ENCODE measurements at regions not wholly inside any gene's neighbourhood (a gene's known extent, or its start where the extent isn't known, plus 50 kb on each side); places are given as distances from the start of the nearest gene placed in this dataset.

GRCh38 chr10:33453081-33454025 is 118.9 kb upstream of the NRP1 start:
- TF ChIP-seq CTCF (IDR thresholded peaks at IDR 0.05; ENCODE audit: insufficient read depth, low read depth, low read length, missing control alignments): no peak
- no peak overlapping the region for H3K4me3 ChIP-seq (ENCODE audit: low read depth, low read length)
- DNase-seq (ENCODE audit: low read depth): no peak

GRCh38 chr10:33448421-33449140 is 114.1 kb upstream of the NRP1 start:
- no peak for DNase-seq (ENCODE audit: low read depth)
- TF ChIP-seq CTCF (IDR thresholded peaks at IDR 0.05; ENCODE audit: insufficient read depth, low read depth, low read length, missing control alignments): no peak
- no peak overlapping the region for H3K4me3 ChIP-seq (ENCODE audit: low read depth, low read length)

GRCh38 chr10:33441561-33441960 is 107.1 kb upstream of the NRP1 start:
- no peak for DNase-seq (ENCODE audit: low read depth)
- H3K4me3 ChIP-seq (ENCODE audit: low read depth, low read length): no peak overlapping the region
- TF ChIP-seq CTCF (IDR thresholded peaks at IDR 0.05; ENCODE audit: insufficient read depth, low read depth, low read length, missing control alignments): no peak

GRCh38 chr10:33434933-33435332 is 100.5 kb upstream of the NRP1 start:
- no peak overlapping the region for H3K4me3 ChIP-seq (ENCODE audit: low read depth, low read length)
- DNase-seq (ENCODE audit: low read depth): no peak
- no peak for TF ChIP-seq CTCF (IDR thresholded peaks at IDR 0.05; ENCODE audit: insufficient read depth, low read depth, low read length, missing control alignments)

- no peak for DNase-seq (ENCODE audit: low read depth)
- TF ChIP-seq CTCF (IDR thresholded peaks at IDR 0.05; ENCODE audit: insufficient read depth, low read depth, low read length, missing control alignments): no peak
- H3K4me3 ChIP-seq (ENCODE audit: low read depth, low read length): no peak overlapping the region
Measured at GRCh38 chr10:33428682-33429081, 94.2 kb upstream of the NRP1 start.

- TF ChIP-seq CTCF (IDR thresholded peaks at IDR 0.05; ENCODE audit: insufficient read depth, low read depth, low read length, missing control alignments): no peak
- H3K4me3 ChIP-seq (ENCODE audit: low read depth, low read length): no peak overlapping the region
- DNase-seq (ENCODE audit: low read depth): no peak
Measured at GRCh38 chr10:33423154-33423529, 88.7 kb upstream of the NRP1 start.
